Retinal pigment epithelial cell (primary cell): ENCODE measurements at regions not wholly inside any gene's neighbourhood (a gene's known extent, or its start where the extent isn't known, plus 50 kb on each side); places are given as distances from the start of the nearest gene placed in this dataset.

Experiments
- DNase-seq: peaks from one replicate; pipeline ENCODE4 v3.0.0-alpha.2; 2010; ENCODE audit warnings: low read depth
- H3K4me3 ChIP-seq: 2 replicates; pipeline ENCODE4 v1.5.1; 2011; ENCODE audit warnings: mild to moderate bottlenecking, low read length, control low read depth, moderate library complexity
- TF ChIP-seq, protein P1 (sequence below): conservative IDR thresholded peaks from 2 replicates; pipeline ENCODE4 v1.5.1; 2011; ENCODE audit warnings: low read depth, low read length, control low read depth, inconsistent platforms

DNA sequence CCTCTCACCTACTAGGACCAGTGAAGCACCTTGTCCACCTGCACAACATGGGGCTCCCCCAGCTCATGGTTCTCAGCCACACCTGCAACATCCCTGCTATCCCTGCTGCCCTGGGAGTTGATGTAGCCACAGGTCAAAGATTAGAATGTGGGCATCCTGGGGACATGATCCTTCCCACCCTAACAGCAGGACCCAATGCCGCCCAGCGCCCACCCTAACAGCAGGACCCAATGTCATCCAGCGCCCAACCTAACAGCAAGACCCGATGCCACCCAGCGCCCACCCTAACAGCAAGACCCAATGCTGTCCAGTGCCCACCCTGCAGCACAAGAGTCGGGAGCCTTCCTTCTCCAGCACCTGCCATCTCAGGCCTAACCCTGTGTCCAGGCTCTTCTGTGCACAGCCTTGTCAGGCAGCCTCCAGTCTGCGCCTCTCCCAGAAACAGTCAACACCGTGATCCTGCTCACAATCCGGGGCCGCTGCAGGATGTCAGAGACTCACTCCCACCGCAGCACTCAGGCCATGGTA lies 237.3 kb upstream of the SALL3 start:
- DNase-seq, result no peak
- TF ChIP-seq, protein P1, sequence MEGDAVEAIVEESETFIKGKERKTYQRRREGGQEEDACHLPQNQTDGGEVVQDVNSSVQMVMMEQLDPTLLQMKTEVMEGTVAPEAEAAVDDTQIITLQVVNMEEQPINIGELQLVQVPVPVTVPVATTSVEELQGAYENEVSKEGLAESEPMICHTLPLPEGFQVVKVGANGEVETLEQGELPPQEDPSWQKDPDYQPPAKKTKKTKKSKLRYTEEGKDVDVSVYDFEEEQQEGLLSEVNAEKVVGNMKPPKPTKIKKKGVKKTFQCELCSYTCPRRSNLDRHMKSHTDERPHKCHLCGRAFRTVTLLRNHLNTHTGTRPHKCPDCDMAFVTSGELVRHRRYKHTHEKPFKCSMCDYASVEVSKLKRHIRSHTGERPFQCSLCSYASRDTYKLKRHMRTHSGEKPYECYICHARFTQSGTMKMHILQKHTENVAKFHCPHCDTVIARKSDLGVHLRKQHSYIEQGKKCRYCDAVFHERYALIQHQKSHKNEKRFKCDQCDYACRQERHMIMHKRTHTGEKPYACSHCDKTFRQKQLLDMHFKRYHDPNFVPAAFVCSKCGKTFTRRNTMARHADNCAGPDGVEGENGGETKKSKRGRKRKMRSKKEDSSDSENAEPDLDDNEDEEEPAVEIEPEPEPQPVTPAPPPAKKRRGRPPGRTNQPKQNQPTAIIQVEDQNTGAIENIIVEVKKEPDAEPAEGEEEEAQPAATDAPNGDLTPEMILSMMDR, result no peak
- H3K4me3 ChIP-seq, result no peak overlapping the region

- no peak for DNase-seq
- TF ChIP-seq, protein P1, result no peak
- no peak overlapping the region for H3K4me3 ChIP-seq
These were observed 236.5 kb upstream of the SALL3 start for GRCh38 chr18:78743078-78743477.

DNA sequence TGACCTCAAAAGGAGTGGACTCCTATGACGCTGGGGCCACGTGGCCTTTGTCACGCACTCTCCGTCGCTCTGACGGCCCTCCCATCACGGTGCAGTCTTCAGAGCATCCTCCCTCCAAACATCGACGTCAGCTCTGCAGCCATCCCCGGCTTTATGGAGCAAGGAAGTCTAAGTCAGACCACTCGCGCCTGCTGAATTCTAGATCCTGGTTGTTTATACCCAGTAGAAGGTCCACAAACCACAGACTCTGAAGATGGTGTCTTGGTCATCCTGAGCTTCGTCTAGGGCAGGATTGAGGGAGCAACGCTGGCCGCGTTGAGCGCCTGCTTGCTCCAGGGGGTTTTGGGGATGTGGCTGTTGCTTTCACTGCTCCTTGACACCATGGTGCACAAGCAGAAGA lies 228.0 kb upstream of the SALL3 start:
- no peak for DNase-seq
- H3K4me3 ChIP-seq, result no peak overlapping the region
- TF ChIP-seq, protein P1, result no peak

DNA sequence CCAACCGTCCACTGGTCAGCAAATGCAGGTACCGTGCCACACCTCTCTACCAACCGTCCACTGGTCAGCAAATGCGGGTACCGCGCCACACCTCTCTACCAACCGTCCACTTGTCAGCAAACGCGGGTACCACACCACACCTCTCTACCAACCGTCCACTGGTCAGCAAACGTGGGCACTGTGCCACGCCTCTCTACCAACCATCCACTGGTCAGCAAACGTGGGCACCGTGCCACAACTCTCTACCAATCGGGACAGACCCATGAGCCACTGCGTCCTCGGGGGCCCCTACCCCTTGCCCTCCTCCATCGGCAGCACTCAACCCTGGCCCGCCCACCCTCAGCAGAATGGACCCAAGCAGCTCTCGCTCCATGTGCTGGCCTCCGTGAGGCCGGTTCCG lies 226.4 kb upstream of the SALL3 start:
- DNase-seq, result no peak
- TF ChIP-seq, protein P1, result no peak
- no peak overlapping the region for H3K4me3 ChIP-seq

DNA sequence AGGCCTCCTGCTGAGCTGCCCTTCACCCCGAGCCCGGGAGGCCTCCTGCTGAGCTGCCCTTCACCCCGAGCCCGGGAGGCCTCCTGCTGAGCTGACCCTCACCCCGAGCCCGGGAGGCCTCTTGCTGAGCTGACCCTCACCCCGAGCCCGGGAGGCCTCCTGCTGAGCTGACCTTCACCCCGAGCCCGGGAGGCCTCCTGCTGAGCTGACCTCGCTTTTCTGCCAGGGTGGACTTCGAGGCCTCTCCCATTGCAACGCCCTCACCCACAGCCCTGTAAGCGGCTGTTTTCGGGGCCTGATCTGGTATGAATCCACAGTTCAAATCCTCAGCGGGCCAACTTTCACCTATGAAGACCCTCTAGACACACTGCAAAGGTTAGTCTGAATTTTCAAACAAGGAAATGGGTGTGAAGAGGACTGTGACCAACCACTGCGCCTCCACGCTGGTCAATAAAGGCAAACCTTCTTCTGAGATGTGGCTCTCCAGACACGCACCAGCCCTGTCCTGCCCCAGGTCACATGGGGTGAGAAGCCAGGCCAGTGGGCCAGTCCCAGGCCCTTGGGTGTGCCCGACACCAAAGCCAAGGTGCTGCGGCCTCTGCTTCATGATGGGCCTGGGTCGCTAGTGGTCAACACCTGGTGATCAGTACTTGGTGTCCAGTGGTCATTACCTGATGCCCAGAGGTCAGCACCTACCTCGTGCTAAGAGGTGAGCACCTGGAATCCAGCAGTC lies 225.1 kb upstream of the SALL3 start:
- H3K4me3 ChIP-seq, result no peak overlapping the region
- TF ChIP-seq, protein P1, result no peak
- DNase-seq, result no peak

DNA sequence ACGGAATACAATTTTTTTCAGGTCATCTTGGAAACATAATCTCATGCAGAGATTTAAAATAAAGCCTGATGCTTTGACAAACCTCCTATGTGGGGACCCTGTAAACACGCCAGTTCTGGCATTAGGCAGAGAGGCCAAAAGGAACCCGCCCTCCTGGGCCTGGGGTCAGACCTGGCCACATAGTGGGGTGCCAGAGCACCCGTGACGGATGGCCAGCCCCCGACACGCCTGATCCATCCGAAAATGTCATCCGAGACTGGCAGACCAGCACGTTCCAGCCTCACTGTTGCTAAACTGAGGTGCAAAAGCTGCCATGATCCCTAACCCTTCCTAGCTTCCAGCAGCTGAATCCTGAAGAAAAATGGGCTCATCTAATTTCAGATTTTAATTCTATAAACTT lies 222.6 kb upstream of the SALL3 start:
- no peak for DNase-seq
- TF ChIP-seq, protein P1, result no peak
- no peak overlapping the region for H3K4me3 ChIP-seq

DNA sequence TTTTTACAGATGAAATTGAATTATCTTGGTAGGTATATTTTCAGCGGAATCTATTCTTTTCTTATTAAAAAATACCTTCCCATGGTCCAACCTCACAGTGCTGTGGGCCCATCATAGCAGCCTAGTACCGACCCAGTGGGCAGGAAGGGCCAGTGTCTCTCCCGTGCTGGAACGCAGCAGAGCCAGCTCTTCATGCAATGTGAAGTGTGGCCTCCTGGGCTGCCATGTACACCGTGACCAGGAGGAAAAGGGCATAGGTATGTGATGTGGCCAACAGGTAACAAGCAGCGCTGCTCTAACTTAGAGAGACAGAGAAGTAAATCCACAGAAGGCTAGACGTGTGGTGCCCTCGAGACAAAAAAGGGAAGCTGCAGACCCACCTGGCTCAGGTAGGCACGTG lies 221.1 kb upstream of the SALL3 start:
- TF ChIP-seq, protein P1, result no peak
- no peak overlapping the region for H3K4me3 ChIP-seq

More for the DNA sequence above, 221.1 kb upstream of the SALL3 start:
- no peak for DNase-seq
